Loucy (cell line): ENCODE measurements at regions not wholly inside any gene's neighbourhood (a gene's known extent, or its start where the extent isn't known, plus 50 kb on each side); places are given as distances from the start of the nearest gene placed in this dataset.

ENCODE experiments used
- H2AFZ ChIP-seq: fragments of 200-600 bp; sonication (generic); 2 replicates; pipeline ENCODE4 v1.6.0; 2016; ENCODE audit warnings: antibody characterized with exemption, mild to moderate bottlenecking, low read length, moderate library complexity
- H3F3A ChIP-seq: fragments of 200-600 bp; 2 replicates; pipeline ENCODE4 v1.6.0; 2016; ENCODE audit warnings: antibody characterized with exemption, low read depth, mild to moderate bottlenecking
- H3K27me3 ChIP-seq: fragments of 200-600 bp; sonication (generic); 2 replicates; pipeline ENCODE4 v1.6.1; 2014; ENCODE audit warnings: low read length, mild to moderate bottlenecking; ENCODE audit not compliant: insufficient read depth, poor library complexity, severe bottlenecking
- H3K36me3 ChIP-seq: fragments of 200-600 bp; sonication (generic); 2 replicates; pipeline ENCODE4 v1.6.1; 2016; ENCODE audit warnings: low read length; ENCODE audit not compliant: insufficient read depth
- H3K4me1 ChIP-seq: fragments of 200-600 bp; sonication (generic); 2 replicates; pipeline ENCODE4 v1.5.1; 2014; ENCODE audit warnings: low read length, mild to moderate bottlenecking; ENCODE audit not compliant: insufficient read depth, poor library complexity, severe bottlenecking
- H3K4me2 ChIP-seq: fragments of 200-600 bp; sonication (generic); 2 replicates; pipeline ENCODE4 v1.6.0; 2014; ENCODE audit warnings: antibody characterized with exemption, low read length, low read depth, mild to moderate bottlenecking; ENCODE audit not compliant: poor library complexity, severe bottlenecking
- H3K4me3 ChIP-seq: fragments of 200-600 bp; sonication (generic); 2 replicates; pipeline ENCODE4 v1.5.1; 2014; ENCODE audit warnings: low read length, mild to moderate bottlenecking, mixed read lengths; ENCODE audit not compliant: poor library complexity, severe bottlenecking
- H3K79me2 ChIP-seq: fragments of 200-600 bp; sonication (generic); 2 replicates; pipeline ENCODE4 v1.6.1; 2014; ENCODE audit warnings: low read length; ENCODE audit not compliant: insufficient read depth
- H3K9ac ChIP-seq: fragments of 200-600 bp; sonication (generic); 2 replicates; pipeline ENCODE4 v1.6.0; 2014; ENCODE audit warnings: mild to moderate bottlenecking, low read depth, low read length, moderate library complexity; ENCODE audit not compliant: poor library complexity, severe bottlenecking
- H3K9me2 ChIP-seq: fragments of 200-600 bp; sonication (generic); replicated peaks from 2 replicates; pipeline ENCODE4 v1.6.1; 2016; ENCODE audit warnings: low read depth, low read length, mixed read lengths
- H3K9me3 ChIP-seq: fragments of 200-600 bp; sonication (generic); 2 replicates; pipeline ENCODE4 v1.6.1; 2014; ENCODE audit warnings: mild to moderate bottlenecking, antibody characterized with exemption, low read length, low read depth; ENCODE audit not compliant: insufficient read depth
- H4K20me1 ChIP-seq: fragments of 200-600 bp; sonication (generic); 2 replicates; pipeline ENCODE4 v1.6.0; 2014; ENCODE audit warnings: antibody characterized with exemption, low read length, mild to moderate bottlenecking; ENCODE audit not compliant: insufficient read depth, poor library complexity, severe bottlenecking
- EZH2phosphoT487 ChIP-seq: fragments of 200-600 bp; IDR thresholded peaks from 2 replicates; pipeline ENCODE4 v1.6.1; 2018; ENCODE audit warnings: antibody characterized with exemption, mild to moderate bottlenecking, moderate library complexity, borderline replicate concordance
- TF ChIP-seq, protein P1 (sequence below): fragments of 200-600 bp; sonication (generic); conservative IDR thresholded peaks from 2 replicates; pipeline ENCODE4 v1.5.1; 2014; ENCODE audit warnings: mild to moderate bottlenecking, antibody characterized with exemption, low read length

GRCh38 chr4:134018846-134019245 is 182.7 kb downstream of the PABPC4L start:
- no peak overlapping the region for H3K4me3 ChIP-seq
- no peaks in the 10 kb centered on the region for H3K4me1 ChIP-seq
- no peaks in the 10 kb centered on the region for H3F3A ChIP-seq
- H2AFZ ChIP-seq = no peak overlapping the region
- H3K9me3 ChIP-seq = no peaks in the 10 kb centered on the region
- H3K9me2 ChIP-seq = no peaks in the 10 kb centered on the region
- no peaks in the 10 kb centered on the region for H3K27me3 ChIP-seq
- H3K79me2 ChIP-seq = no peaks in the 10 kb centered on the region
- no peak overlapping the region for H3K9ac ChIP-seq
- H3K36me3 ChIP-seq = no peaks in the 10 kb centered on the region
- no peaks in the 10 kb centered on the region for H4K20me1 ChIP-seq
- H3K4me2 ChIP-seq = no peak overlapping the region
- TF ChIP-seq EZH2phosphoT487 = no peak
- TF ChIP-seq, protein P1, sequence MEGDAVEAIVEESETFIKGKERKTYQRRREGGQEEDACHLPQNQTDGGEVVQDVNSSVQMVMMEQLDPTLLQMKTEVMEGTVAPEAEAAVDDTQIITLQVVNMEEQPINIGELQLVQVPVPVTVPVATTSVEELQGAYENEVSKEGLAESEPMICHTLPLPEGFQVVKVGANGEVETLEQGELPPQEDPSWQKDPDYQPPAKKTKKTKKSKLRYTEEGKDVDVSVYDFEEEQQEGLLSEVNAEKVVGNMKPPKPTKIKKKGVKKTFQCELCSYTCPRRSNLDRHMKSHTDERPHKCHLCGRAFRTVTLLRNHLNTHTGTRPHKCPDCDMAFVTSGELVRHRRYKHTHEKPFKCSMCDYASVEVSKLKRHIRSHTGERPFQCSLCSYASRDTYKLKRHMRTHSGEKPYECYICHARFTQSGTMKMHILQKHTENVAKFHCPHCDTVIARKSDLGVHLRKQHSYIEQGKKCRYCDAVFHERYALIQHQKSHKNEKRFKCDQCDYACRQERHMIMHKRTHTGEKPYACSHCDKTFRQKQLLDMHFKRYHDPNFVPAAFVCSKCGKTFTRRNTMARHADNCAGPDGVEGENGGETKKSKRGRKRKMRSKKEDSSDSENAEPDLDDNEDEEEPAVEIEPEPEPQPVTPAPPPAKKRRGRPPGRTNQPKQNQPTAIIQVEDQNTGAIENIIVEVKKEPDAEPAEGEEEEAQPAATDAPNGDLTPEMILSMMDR = no peak

- H4K20me1 ChIP-seq = no peaks in the 10 kb centered on the region
- no peak for TF ChIP-seq EZH2phosphoT487
- TF ChIP-seq, protein P1 = no peak
These were observed 200.5 kb downstream of the PABPC4L start for GRCh38 chr4:134001057-134001456.

DNA sequence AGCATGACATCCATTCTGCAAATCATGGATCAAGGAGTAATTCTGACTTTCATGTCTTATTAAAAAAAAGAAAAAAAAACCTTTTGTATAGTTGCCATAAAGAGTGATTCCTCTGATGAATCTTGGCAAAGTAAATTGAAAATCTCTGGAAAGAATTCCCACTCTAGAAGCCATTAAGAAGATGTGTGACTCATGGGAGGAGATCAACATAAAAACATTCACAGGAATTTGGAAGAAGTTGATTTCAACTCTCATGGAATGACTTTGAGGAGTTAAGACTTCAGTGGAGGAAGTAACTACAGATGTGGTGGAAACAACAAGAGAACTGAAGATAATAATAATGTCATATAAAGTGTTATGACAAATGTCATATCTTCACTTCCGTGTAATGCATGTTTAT is 204.2 kb downstream of the PABPC4L start:
- H3K36me3 ChIP-seq = no peaks in the 10 kb centered on the region
- H3K4me2 ChIP-seq = no peak overlapping the region
- no peaks in the 10 kb centered on the region for H3K9me3 ChIP-seq

More at GRCh38 chr4:134001057-134001456, 200.5 kb downstream of the PABPC4L start:
- no peak overlapping the region for H3K4me3 ChIP-seq
- no peaks in the 10 kb centered on the region for H3K4me1 ChIP-seq
- no peaks in the 10 kb centered on the region for H3K79me2 ChIP-seq
- no peaks in the 10 kb centered on the region for H3K36me3 ChIP-seq
- no peaks in the 10 kb centered on the region for H3K9me3 ChIP-seq
- H3K9me2 ChIP-seq = no peaks in the 10 kb centered on the region
- no peaks in the 10 kb centered on the region for H3K27me3 ChIP-seq
- no peaks in the 10 kb centered on the region for H3F3A ChIP-seq
- H3K4me2 ChIP-seq = no peak overlapping the region
- H2AFZ ChIP-seq = no peak overlapping the region
- no peak overlapping the region for H3K9ac ChIP-seq

More for the DNA sequence above, 204.2 kb downstream of the PABPC4L start:
- no peaks in the 10 kb centered on the region for H3F3A ChIP-seq
- no peaks in the 10 kb centered on the region for H3K27me3 ChIP-seq
- no peaks in the 10 kb centered on the region for H4K20me1 ChIP-seq
- no peak overlapping the region for H3K4me3 ChIP-seq
- H3K4me1 ChIP-seq = no peaks in the 10 kb centered on the region
- H2AFZ ChIP-seq = no peak overlapping the region
- no peak for TF ChIP-seq EZH2phosphoT487
- TF ChIP-seq, protein P1 = no peak
- no peaks in the 10 kb centered on the region for H3K79me2 ChIP-seq
- no peak overlapping the region for H3K9ac ChIP-seq
- no peaks in the 10 kb centered on the region for H3K9me2 ChIP-seq
